ENCODE measurements at regions not wholly inside any gene's neighbourhood (a gene's known extent, or its start where the extent isn't known, plus 50 kb on each side); places are given as distances from the start of the nearest gene placed in this dataset.

GRCh38 chr13:58907347-58907746 is 1256.4 kb downstream of the DIAPH3 start:
- no peak for TF ChIP-seq EZH2phosphoT487 (IDR thresholded peaks at IDR 0.05; ENCODE audit: low read length)
- TF ChIP-seq EZH2 (optimal IDR thresholded peaks at IDR 0.05; ENCODE audit: low read depth, low read length) = no peak
- TF ChIP-seq CTCF (IDR thresholded peaks at IDR 0.05; ENCODE audit: low read length) = no peak

GRCh38 chr13:58908019-58908679 is 1255.6 kb downstream of the DIAPH3 start:
- H3K4me2 ChIP-seq (ENCODE audit: low read depth, low read length) = no peak overlapping the region
- H3K9ac ChIP-seq (ENCODE audit: low read length) = no peak overlapping the region
- no peak overlapping the region for H2AFZ ChIP-seq (ENCODE audit: low read length)
- no peaks in the 10 kb centered on the region for H3K79me2 ChIP-seq (ENCODE audit: low read length)
- no peak overlapping the region for H3K27ac ChIP-seq (ENCODE audit: low read length)
- no peaks in the 10 kb centered on the region for H3K36me3 ChIP-seq (replicated peaks; ENCODE audit: insufficient read depth, low read length)
- no peak overlapping the region for H3K4me3 ChIP-seq (ENCODE audit: low read length)
- no peaks in the 10 kb centered on the region for H4K20me1 ChIP-seq (ENCODE audit: insufficient read depth, low read length)
- DNase-seq = no peak
- TF ChIP-seq EZH2 (optimal IDR thresholded peaks at IDR 0.05; ENCODE audit: low read depth, low read length) = no peak
- no peak for TF ChIP-seq EZH2phosphoT487 (IDR thresholded peaks at IDR 0.05; ENCODE audit: low read length)
- TF ChIP-seq CTCF (IDR thresholded peaks at IDR 0.05; ENCODE audit: low read length) = no peak
- H3F3A ChIP-seq (ENCODE audit: insufficient read depth, low read length) = no peaks in the 10 kb centered on the region
- no peaks in the 10 kb centered on the region for H3K9me2 ChIP-seq (replicated peaks; ENCODE audit: insufficient read depth, low read length)
- no peaks in the 10 kb centered on the region for H3K9me3 ChIP-seq (replicated peaks; ENCODE audit: insufficient read depth, low read length)
- no peaks in the 10 kb centered on the region for H3K27me3 ChIP-seq (replicated peaks; ENCODE audit: insufficient read depth, low read length)
- H3K4me1 ChIP-seq (ENCODE audit: low read length) = no peaks in the 10 kb centered on the region

More at GRCh38 chr13:58907347-58907746, 1256.4 kb downstream of the DIAPH3 start:
- Histone ChIP-seq H4K20me1 (ENCODE audit: insufficient read depth, low read length) (no peaks in the 10 kb centered on the region), H3K27ac (ENCODE audit: low read length) (no peak overlapping the region), H2AFZ (ENCODE audit: low read length) (no peak overlapping the region), H3K9ac (ENCODE audit: low read length) (no peak overlapping the region), H3K9me3 (replicated peaks; ENCODE audit: insufficient read depth, low read length) (no peaks in the 10 kb centered on the region), H3F3A (ENCODE audit: insufficient read depth, low read length) (no peaks in the 10 kb centered on the region), H3K79me2 (ENCODE audit: low read length) (no peaks in the 10 kb centered on the region), H3K36me3 (replicated peaks; ENCODE audit: insufficient read depth, low read length) (no peaks in the 10 kb centered on the region), H3K4me3 (ENCODE audit: low read length) (no peak overlapping the region), H3K4me1 (ENCODE audit: low read length) (no peaks in the 10 kb centered on the region), H3K4me2 (ENCODE audit: low read depth, low read length) (no peak overlapping the region), H3K27me3 (replicated peaks; ENCODE audit: insufficient read depth, low read length) (no peaks in the 10 kb centered on the region), H3K9me2 (replicated peaks; ENCODE audit: insufficient read depth, low read length) (no peaks in the 10 kb centered on the region)
- no peak for DNase-seq

- Histone ChIP-seq H3K9me3 (replicated peaks; ENCODE audit: insufficient read depth, low read length) (no peaks in the 10 kb centered on the region), H3K27me3 (replicated peaks; ENCODE audit: insufficient read depth, low read length) (no peaks in the 10 kb centered on the region), H3K4me3 (ENCODE audit: low read length) (no peak overlapping the region), H3K9ac (ENCODE audit: low read length) (no peak overlapping the region), H3K36me3 (replicated peaks; ENCODE audit: insufficient read depth, low read length) (no peaks in the 10 kb centered on the region), H2AFZ (ENCODE audit: low read length) (no peak overlapping the region), H3K4me2 (ENCODE audit: low read depth, low read length) (no peak overlapping the region), H3K27ac (ENCODE audit: low read length) (no peak overlapping the region), H3K79me2 (ENCODE audit: low read length) (no peaks in the 10 kb centered on the region), H3K4me1 (ENCODE audit: low read length) (no peaks in the 10 kb centered on the region), H3K9me2 (replicated peaks; ENCODE audit: insufficient read depth, low read length) (no peaks in the 10 kb centered on the region), H3F3A (ENCODE audit: insufficient read depth, low read length) (no peaks in the 10 kb centered on the region), H4K20me1 (ENCODE audit: insufficient read depth, low read length) (no peaks in the 10 kb centered on the region)
- TF ChIP-seq CTCF (IDR thresholded peaks at IDR 0.05; ENCODE audit: low read length) = no peak
- TF ChIP-seq EZH2phosphoT487 (IDR thresholded peaks at IDR 0.05; ENCODE audit: low read length) = no peak
- TF ChIP-seq EZH2 (optimal IDR thresholded peaks at IDR 0.05; ENCODE audit: low read depth, low read length) = no peak
- no peak for DNase-seq
These were observed 1244.2 kb downstream of the DIAPH3 start for GRCh38 chr13:58919551-58919950.
